PC-3 (cell line): ENCODE measurements at regions not wholly inside any gene's neighbourhood (a gene's known extent, or its start where the extent isn't known, plus 50 kb on each side); places are given as distances from the start of the nearest gene placed in this dataset.

Source experiments
- CTCF ChIP-seq: fragments of 300-600 bp; sonication (generic); conservative IDR thresholded peaks from 2 replicates; pipeline ENCODE4 v1.5.1; 2017; ENCODE audit warnings: antibody characterized with exemption, low read depth, mild to moderate bottlenecking, low read length
- EZH2phosphoT487 ChIP-seq: fragments of 300-600 bp; sonication (generic); IDR thresholded peaks from 2 replicates; pipeline ENCODE4 v1.6.1; 2018; ENCODE audit warnings: mild to moderate bottlenecking, antibody characterized with exemption, low read length, borderline replicate concordance

- no peak for TF ChIP-seq CTCF
- TF ChIP-seq EZH2phosphoT487, result no peak
Measured at GRCh38 chr5:68757006-68757405, 336.8 kb upstream of the SLC30A5 start.
